ENCODE measurements at regions not wholly inside any gene's neighbourhood (a gene's known extent, or its start where the extent isn't known, plus 50 kb on each side); places are given as distances from the start of the nearest gene placed in this dataset.
"Not testable (repeated sequence)": the region's sequence is repeated elsewhere in the genome, so short reads cannot be mapped to it uniquely, and the experiment has no call there.

- not testable (repeated sequence) for DNase-seq (ENCODE audit: low spot score)
Measured at GRCh38 chr1:206408371-206409288, 61.6 kb upstream of the IKBKE start.

DNA sequence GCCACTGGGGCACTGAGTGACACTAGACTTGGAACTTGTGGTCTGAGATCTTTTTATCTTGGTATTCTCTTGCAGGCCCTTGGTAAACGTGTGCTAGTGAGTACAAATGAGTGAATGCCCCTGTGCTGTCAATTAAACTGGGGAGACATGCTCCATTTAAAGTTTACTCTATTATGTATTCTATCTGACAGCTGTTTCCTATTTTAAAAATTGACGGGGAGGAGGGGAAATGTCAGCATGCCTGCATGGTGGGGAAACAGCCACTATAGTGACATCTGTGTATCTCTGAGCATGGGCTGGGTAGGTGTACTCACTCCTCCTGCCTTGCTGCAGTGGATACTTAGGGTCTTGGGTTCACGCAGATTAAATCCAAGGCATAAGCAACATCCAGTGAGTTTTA, 59.0 kb upstream of the IKBKE start:
- DNase-seq (ENCODE audit: low spot score): no peak

- DNase-seq (ENCODE audit: low spot score): no peak
Measured at GRCh38 chr1:206415942-206416341, 54.3 kb upstream of the IKBKE start.

DNA sequence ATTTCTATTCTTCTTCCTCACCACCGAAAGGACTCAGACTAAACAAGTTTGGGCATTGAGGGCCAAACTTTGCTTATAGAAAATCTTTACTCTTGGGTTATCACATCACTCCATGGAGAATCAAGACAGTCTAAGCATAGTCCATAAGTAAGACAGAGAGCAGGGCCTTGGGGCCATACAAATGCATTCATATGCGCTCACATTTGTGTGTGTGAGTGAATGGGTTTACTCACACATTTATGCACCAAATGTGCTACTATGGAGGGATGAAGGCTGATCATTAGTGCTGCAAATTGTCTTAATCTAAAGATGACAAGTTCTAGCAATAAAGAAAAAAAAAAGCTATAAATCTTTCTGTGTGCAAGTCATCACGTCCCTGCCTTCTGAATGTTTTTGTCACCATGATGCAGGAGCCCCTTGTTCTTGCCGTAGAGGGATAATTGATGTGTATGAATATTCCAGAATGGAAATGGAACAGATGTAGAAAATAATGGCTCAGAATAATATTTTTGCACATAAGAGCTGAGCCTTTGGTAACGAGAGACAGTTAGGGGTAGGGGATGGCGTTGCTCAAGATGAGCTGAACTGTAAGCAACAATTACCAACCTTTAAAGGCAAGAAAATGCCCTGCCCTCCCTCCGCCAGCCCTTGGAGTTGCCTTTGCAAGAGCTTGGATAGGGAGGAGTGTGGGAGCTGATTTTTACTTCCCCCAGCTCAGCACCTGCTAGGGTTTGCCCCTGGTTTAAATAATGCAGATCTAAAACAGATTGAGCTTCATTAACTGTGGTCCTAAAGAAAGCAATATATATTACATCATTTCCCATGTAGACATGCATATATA, 52.3 kb upstream of the IKBKE start:
- DNase-seq (ENCODE audit: low spot score): no peak

DNA sequence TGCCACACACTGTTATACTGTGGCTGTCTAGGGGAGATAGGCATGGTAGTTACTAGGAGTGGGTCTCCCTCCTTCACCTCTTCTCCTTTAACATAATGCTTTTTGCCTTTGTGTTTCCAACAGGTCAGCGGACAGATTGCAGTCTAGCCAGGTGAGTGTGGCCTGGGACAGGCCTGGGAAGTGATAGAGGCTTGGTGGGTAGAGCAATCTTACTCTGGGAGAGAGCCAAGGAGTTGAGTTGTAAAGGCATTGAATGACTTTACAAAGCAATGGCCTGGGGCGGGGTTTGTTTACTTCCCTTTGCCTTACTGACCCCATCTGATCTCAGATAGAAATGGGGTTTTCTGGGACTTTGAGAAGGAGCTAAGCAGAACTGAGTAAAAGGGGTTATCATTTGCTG, 51.0 kb upstream of the IKBKE start:
- no peak for DNase-seq (ENCODE audit: low spot score)

DNA sequence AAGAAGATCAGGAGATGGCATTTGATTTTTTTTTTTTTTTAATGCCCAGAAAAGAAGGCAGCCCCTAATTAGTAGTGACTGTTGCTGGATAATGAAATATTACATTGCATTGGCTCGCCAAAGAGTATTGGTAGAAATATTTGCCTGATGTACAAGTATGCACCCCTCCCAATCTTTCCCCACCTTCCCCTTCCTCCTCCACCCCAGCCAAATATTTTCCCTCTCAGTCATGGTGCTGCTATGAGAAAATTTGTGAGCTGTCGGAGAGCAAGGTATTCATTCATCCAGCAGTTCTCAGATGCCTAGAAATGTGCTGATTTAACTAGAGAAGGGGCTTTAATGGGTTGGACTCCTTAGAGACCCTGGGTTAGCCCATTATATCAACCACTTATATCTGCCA, 50.5 kb upstream of the IKBKE start:
- no peak for DNase-seq (ENCODE audit: low spot score)

DNA sequence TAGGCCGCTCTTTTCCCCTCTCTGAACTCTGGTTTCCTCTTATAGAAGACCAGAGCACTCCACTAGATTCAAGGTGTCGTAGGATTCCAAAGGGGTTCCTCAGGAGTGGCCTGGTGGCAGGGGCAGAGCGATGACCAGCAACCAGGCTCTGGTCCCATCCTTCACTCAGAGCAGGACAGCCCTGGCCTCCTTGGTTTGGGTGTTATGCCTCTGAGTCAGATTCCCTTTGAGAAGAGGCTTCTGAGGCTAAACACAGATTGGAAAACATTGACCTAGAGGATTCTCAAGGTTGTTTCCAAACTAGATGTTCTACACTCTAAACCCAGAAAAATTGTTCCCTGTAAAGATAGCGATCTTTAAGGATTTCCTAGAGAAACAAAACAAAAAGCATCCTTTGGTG, 49.8 kb upstream of the IKBKE start:
- no peak for DNase-seq (ENCODE audit: low spot score)

Measured in hematopoietic multipotent progenitor cell treated with erythropoietin and hydrocortisone succinate and interleukin-3 and kit ligand, for 17 days (in vitro differentiated cells).